HL-60 (cell line): ENCODE measurements at regions not wholly inside any gene's neighbourhood (a gene's known extent, or its start where the extent isn't known, plus 50 kb on each side); places are given as distances from the start of the nearest gene placed in this dataset.

Source experiments
- DNase-seq, 2 experiments: peaks; one replicate each; pipeline ENCODE4 v3.0.0-alpha.2; 2010 to 2020; ENCODE audit warnings: low read depth in 1 of 2, low spot score in 1 of 2
- H3K27ac ChIP-seq: fragments of 250-450 bp; sonication (Bioruptor Pico); replicated peaks from 2 replicates; pipeline ENCODE4 v1.5.1; 2020; ENCODE audit warnings: mild to moderate bottlenecking, moderate library complexity
- H3K27me3 ChIP-seq: fragments of 250-450 bp; sonication (Bioruptor Pico); 2 replicates; pipeline ENCODE4 v1.5.1; 2021; ENCODE audit warnings: mild to moderate bottlenecking, moderate library complexity; ENCODE audit not compliant: insufficient read depth, poor library complexity, severe bottlenecking
- H3K4me3 ChIP-seq: replicated peaks from 2 replicates; pipeline ENCODE4 v1.5.1; 2011; ENCODE audit warnings: mild to moderate bottlenecking, control low read depth, low read length; ENCODE audit not compliant: insufficient read depth
- GABPA ChIP-seq: IDR thresholded peaks from 2 replicates; pipeline ENCODE4 v1.6.1; 2012; ENCODE audit warnings: low read depth
- POLR2AphosphoS5 ChIP-seq: IDR thresholded peaks from 2 replicates; pipeline ENCODE4 v1.6.1; 2012; ENCODE audit warnings: low read depth
- SPI1 ChIP-seq: IDR thresholded peaks from 2 replicates; pipeline ENCODE4 v1.6.1; 2012; ENCODE audit warnings: low read depth, mild to moderate bottlenecking, borderline replicate concordance
- TF ChIP-seq, protein P1 (sequence below): IDR thresholded peaks from 2 replicates; pipeline ENCODE4 v1.6.1; 2012; ENCODE audit warnings: low read depth; ENCODE audit not compliant: insufficient replicate concordance
- TF ChIP-seq, protein P2 (sequence below): IDR thresholded peaks from one replicate; pipeline ENCODE4 v1.5.1; 2011; ENCODE audit warnings: low read length, control low read depth, inconsistent platforms; ENCODE audit not compliant: insufficient read depth

DNA sequence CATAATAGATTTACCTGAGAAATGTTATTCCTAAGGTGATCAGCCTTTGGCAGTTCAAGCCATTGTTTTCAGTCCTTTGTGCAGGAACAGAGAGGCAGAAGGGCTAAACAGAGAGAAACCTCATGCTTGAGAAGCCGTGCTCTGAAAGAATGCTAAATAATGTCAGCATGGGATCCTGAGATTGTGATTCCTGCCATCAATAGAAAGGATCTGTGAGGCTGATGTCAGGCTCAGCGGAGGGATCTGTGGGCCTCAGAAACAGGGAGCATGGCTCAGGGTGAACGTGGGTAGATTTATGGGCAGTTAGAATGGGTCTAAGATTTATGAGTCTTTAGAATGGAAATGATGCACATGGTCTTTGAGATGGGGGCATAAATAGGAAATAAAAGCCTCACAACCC lies 439.2 kb upstream of the IGFBP3 start:
- Histone ChIP-seq H3K27ac (no peak overlapping the region), H3K4me3 (no peak overlapping the region), H3K27me3 (peaks cover 2% of the 10 kb centered on the region)
- TF ChIP-seq GABPA, result no peak
- no peak for TF ChIP-seq POLR2AphosphoS5
- TF ChIP-seq, protein P1, sequence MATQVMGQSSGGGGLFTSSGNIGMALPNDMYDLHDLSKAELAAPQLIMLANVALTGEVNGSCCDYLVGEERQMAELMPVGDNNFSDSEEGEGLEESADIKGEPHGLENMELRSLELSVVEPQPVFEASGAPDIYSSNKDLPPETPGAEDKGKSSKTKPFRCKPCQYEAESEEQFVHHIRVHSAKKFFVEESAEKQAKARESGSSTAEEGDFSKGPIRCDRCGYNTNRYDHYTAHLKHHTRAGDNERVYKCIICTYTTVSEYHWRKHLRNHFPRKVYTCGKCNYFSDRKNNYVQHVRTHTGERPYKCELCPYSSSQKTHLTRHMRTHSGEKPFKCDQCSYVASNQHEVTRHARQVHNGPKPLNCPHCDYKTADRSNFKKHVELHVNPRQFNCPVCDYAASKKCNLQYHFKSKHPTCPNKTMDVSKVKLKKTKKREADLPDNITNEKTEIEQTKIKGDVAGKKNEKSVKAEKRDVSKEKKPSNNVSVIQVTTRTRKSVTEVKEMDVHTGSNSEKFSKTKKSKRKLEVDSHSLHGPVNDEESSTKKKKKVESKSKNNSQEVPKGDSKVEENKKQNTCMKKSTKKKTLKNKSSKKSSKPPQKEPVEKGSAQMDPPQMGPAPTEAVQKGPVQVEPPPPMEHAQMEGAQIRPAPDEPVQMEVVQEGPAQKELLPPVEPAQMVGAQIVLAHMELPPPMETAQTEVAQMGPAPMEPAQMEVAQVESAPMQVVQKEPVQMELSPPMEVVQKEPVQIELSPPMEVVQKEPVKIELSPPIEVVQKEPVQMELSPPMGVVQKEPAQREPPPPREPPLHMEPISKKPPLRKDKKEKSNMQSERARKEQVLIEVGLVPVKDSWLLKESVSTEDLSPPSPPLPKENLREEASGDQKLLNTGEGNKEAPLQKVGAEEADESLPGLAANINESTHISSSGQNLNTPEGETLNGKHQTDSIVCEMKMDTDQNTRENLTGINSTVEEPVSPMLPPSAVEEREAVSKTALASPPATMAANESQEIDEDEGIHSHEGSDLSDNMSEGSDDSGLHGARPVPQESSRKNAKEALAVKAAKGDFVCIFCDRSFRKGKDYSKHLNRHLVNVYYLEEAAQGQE, result no peak
- TF ChIP-seq SPI1, result no peak
- TF ChIP-seq, protein P2, sequence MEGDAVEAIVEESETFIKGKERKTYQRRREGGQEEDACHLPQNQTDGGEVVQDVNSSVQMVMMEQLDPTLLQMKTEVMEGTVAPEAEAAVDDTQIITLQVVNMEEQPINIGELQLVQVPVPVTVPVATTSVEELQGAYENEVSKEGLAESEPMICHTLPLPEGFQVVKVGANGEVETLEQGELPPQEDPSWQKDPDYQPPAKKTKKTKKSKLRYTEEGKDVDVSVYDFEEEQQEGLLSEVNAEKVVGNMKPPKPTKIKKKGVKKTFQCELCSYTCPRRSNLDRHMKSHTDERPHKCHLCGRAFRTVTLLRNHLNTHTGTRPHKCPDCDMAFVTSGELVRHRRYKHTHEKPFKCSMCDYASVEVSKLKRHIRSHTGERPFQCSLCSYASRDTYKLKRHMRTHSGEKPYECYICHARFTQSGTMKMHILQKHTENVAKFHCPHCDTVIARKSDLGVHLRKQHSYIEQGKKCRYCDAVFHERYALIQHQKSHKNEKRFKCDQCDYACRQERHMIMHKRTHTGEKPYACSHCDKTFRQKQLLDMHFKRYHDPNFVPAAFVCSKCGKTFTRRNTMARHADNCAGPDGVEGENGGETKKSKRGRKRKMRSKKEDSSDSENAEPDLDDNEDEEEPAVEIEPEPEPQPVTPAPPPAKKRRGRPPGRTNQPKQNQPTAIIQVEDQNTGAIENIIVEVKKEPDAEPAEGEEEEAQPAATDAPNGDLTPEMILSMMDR, result no peak
- no peak for DNase-seq

DNA sequence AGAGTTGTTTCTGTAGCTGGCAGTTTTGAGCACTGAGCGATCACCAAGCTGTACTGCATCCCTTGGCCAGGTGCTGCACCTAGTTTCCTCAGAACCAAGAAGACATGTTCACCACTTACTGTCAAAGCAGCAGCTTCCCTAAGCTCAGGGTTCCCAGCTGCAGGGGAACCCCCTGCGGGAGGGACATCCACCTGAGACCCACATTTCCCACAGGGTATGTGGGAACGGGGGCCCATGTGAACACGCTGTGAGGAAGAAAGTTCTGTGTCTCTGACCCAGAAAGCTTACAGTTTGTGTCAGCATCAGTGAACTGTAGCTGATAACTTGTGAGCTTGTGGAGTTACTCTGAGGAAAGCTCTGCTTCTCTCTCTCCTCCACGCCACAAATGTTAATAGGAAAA lies 436.8 kb upstream of the IGFBP3 start:
- H3K4me3 ChIP-seq, result no peak overlapping the region
- DNase-seq, result no peak
- H3K27ac ChIP-seq, result no peak overlapping the region
- peaks cover 2% of the 10 kb centered on the region for H3K27me3 ChIP-seq
- no peak for TF ChIP-seq POLR2AphosphoS5
- no peak for TF ChIP-seq GABPA

DNA sequence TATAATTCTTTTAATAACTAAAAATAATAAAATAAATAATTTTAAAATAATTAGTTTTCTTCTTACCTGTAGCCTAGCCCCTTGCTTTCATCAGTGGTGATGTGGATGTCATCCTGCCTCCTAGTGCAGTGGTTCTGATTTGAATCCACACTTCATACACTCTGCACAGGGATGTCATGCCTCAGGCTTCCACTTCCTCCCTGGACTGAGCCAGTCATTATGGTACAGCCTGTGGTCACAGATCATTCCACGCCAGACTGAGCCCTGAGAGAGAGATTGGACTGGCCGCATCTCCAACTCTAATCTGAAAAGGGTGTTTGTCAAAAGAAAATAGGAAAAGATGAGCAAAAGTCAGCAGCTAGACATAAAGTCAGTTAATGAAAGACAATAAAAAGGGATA lies 436.2 kb upstream of the IGFBP3 start:
- TF ChIP-seq GABPA (no peak), SPI1 (no peak), POLR2AphosphoS5 (no peak)
- TF ChIP-seq, protein P1, result no peak
- TF ChIP-seq, protein P2, result no peak
- Histone ChIP-seq H3K27me3 (peaks cover 2% of the 10 kb centered on the region), H3K27ac (no peak overlapping the region), H3K4me3 (no peak overlapping the region)
- no peak for DNase-seq

DNA sequence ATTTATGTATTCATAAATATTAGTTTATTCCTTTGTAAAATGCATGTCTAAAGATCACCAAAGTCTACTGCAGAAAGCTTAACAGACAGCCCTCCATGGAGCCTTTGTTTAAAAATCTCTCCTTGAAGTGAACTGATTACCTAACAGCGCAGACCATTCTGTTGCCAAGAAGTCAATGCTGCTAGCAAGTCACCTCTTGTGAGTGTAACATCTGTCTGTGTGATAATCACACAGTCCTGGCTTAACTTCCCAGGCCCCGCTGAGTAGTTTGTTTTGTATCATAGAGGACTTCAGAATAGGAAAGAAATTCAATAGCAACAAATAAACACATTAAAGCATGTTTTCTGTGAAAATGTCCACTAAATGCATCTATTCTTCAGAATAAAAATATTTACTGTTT lies 435.3 kb upstream of the IGFBP3 start:
- DNase-seq, result no peak
- TF ChIP-seq, protein P1, result no peak
- TF ChIP-seq GABPA, result no peak
- TF ChIP-seq POLR2AphosphoS5, result no peak
- no peak for TF ChIP-seq SPI1
- TF ChIP-seq, protein P2, result no peak
- Histone ChIP-seq H3K4me3 (no peak overlapping the region), H3K27ac (no peak overlapping the region), H3K27me3 (peaks cover 2% of the 10 kb centered on the region)
